ENCODE measurements at regions not wholly inside any gene's neighbourhood (a gene's known extent, or its start where the extent isn't known, plus 50 kb on each side); places are given as distances from the start of the nearest gene placed in this dataset.

- TF ChIP-seq TEAD4 (IDR thresholded peaks at IDR 0.05; ENCODE audit: low read depth, low read length) (no peak), POLR2A (IDR thresholded peaks at IDR 0.05; ENCODE audit: control extremely low read depth in 1 of 2, low read depth in 2 of 2, low read length in 2 of 2) (no peak), CHD7 (IDR thresholded peaks at IDR 0.05; ENCODE audit: insufficient replicate concordance, low read length) (no peak), GTF2F1 (IDR thresholded peaks at IDR 0.05; ENCODE audit: borderline replicate concordance, low read depth, low read length) (no peak), NANOG (IDR thresholded peaks at IDR 0.05; ENCODE audit: insufficient read depth, low read depth, low read length, poor library complexity, severe bottlenecking) (no peak), CBX5 (IDR thresholded peaks at IDR 0.05; ENCODE audit: low read depth, low read length) (no peak), ZNF274 (IDR thresholded peaks at IDR 0.05; ENCODE audit: borderline replicate concordance, extremely low read depth, low read length) (no peak)
These were observed 282.1 kb downstream of the HS3ST3B1 start (continued) for GRCh38 chr17:14582996-14583395.

Measured in H1 (cell line).